ENCODE measurements at regions not wholly inside any gene's neighbourhood (a gene's known extent, or its start where the extent isn't known, plus 50 kb on each side); places are given as distances from the start of the nearest gene placed in this dataset.

DNA sequence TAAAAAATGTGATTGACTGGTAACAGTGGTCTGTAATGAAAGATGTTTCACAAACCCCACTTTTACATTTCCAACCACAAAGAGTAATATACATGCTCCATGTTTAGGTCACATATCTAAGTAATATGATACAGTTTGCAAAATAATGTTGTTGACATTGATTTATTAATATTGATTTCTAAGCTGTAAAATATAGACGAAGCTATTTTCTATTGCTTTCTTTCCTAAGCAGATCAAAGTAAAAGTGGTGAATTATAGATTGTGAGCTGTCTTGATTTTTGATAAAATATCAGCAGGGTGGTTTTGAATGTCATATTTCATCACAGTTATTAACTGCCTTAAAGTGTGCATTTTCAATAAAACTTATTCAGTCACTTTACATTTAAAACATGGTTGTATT lies 2292.8 kb downstream of the PCDH9 start:
- no TSS peak for BruUV-seq (replicated peaks)
- Histone ChIP-seq H3K9me3 (replicated peaks; ENCODE audit: control insufficient read depth, insufficient read depth, low read length) (no peaks in the 10 kb centered on the region), H2AFZ (ENCODE audit: control insufficient read depth, low read depth, low read length) (no peak overlapping the region), H3K4me2 (ENCODE audit: control insufficient read depth, insufficient read depth) (no peak overlapping the region), H3K27ac (ENCODE audit: control insufficient read depth, insufficient read depth) (no peak overlapping the region), H4K20me1 (ENCODE audit: control insufficient read depth, insufficient read depth) (no peaks in the 10 kb centered on the region), H3K9ac (ENCODE audit: control insufficient read depth, insufficient read depth, low read length) (no peak overlapping the region), H3K79me2 (ENCODE audit: control insufficient read depth, insufficient read depth, low read length) (no peaks in the 10 kb centered on the region), H3K27me3 (replicated peaks in 1 of 2; ENCODE audit: control insufficient read depth in 2 of 2, insufficient read depth in 2 of 2, low read length in 1 of 2) (no peaks in the 10 kb centered on the region), H3K36me3 (ENCODE audit: control insufficient read depth in 2 of 2, insufficient read depth in 2 of 2, low read length in 1 of 2) (no peaks in the 10 kb centered on the region), H3K4me1 (ENCODE audit: control insufficient read depth, insufficient read depth, low read length) (no peaks in the 10 kb centered on the region), H3K4me3 (no peak overlapping the region)
- RAD21 ChIA-PET (ENCODE audit: unreplicated experiment) = interaction anchor here (1.0 to 1.6 kb wide), 2 partner anchors 16 to 217 kb away, joined by 3 to 6 read pairs; no protein-coding TSS in a partner anchor
- SMC1A ChIA-PET (ENCODE audit: uncharacterized antibody, unreplicated experiment) = interaction anchor here (0.7 to 2.6 kb wide), 4 partner anchors 8 to 223 kb away, joined by 3 to 11 read pairs (median 5); no protein-coding TSS in a partner anchor
- DNase-seq (ENCODE audit: low read depth, low spot score) (no peak), FAIRE-seq (no peak), ATAC-seq (no peak)
- 82% methylated on average over 1 of the region's 1 CpG for WGBS (ENCODE audit: insufficient coverage, insufficient replicate concordance, low lambda C conversion rate, missing lambda C conversion rate)
- in situ Hi-C loops (cut with MboI) = no loop called here
- POLR2A ChIA-PET = no interaction called here
- TF ChIP-seq JUNB (IDR thresholded peaks at IDR 0.05) = no peak
- TF ChIP-seq, protein P1, sequence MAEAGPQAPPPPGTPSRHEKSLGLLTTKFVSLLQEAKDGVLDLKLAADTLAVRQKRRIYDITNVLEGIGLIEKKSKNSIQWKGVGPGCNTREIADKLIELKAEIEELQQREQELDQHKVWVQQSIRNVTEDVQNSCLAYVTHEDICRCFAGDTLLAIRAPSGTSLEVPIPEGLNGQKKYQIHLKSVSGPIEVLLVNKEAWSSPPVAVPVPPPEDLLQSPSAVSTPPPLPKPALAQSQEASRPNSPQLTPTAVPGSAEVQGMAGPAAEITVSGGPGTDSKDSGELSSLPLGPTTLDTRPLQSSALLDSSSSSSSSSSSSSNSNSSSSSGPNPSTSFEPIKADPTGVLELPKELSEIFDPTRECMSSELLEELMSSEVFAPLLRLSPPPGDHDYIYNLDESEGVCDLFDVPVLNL (IDR thresholded peaks at IDR 0.05; ENCODE audit: low read depth, low read length) = no peak
- CTCF ChIA-PET = no interaction called here
- intact Hi-C loops (cut with micrococcal nuclease; ENCODE audit: unreplicated experiment) = loop anchor here (5.0 kb wide), 1 partner anchor 55 kb away; no protein-coding TSS in a partner anchor

DNA sequence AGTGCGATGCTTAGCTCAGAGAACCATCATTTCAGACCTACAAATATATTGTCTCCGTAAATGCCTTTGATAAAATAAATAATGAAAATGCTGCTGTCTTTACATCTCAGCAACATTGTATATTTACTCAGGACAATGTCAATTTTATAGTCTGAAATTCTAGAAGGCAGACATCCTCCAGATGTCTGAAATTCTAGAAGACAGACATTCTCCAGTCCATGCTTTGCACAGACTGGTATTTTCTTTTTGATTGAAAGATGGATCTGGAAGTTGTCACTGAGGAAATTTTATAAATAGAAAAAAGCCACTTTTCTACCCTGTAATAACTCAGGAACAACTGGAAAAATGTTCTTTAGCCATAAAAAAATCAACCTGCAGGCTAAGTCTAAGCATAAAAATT lies 2293.3 kb downstream of the PCDH9 start:
- FAIRE-seq = no peak
- H4K20me1 ChIP-seq (ENCODE audit: control insufficient read depth, insufficient read depth) = no peaks in the 10 kb centered on the region
- H3K4me3 ChIP-seq = no peak overlapping the region
- H2AFZ ChIP-seq (ENCODE audit: control insufficient read depth, low read depth, low read length) = no peak overlapping the region
- no peaks in the 10 kb centered on the region for H3K79me2 ChIP-seq (ENCODE audit: control insufficient read depth, insufficient read depth, low read length)
- in situ Hi-C loops (cut with MboI) = no loop called here
- H3K27ac ChIP-seq (ENCODE audit: control insufficient read depth, insufficient read depth) = no peak overlapping the region
- H3K9ac ChIP-seq (ENCODE audit: control insufficient read depth, insufficient read depth, low read length) = no peak overlapping the region
- BruUV-seq (replicated peaks) = no TSS peak
- ChIA-PET RAD21 (ENCODE audit: unreplicated experiment) (no interaction called here), SMC1A (ENCODE audit: uncharacterized antibody, unreplicated experiment) (interaction anchor here (1.1 to 1.6 kb wide), 2 partner anchors 13 to 27 kb away, joined by 3 to 5 read pairs; no protein-coding TSS in a partner anchor), POLR2A (no interaction called here), CTCF (no interaction called here)
- H3K4me2 ChIP-seq (ENCODE audit: control insufficient read depth, insufficient read depth) = no peak overlapping the region
- H3K27me3 ChIP-seq (replicated peaks in 1 of 2; ENCODE audit: control insufficient read depth in 2 of 2, insufficient read depth in 2 of 2, low read length in 1 of 2) = no peaks in the 10 kb centered on the region
- no peaks in the 10 kb centered on the region for H3K4me1 ChIP-seq (ENCODE audit: control insufficient read depth, insufficient read depth, low read length)
- ATAC-seq = no peak
- intact Hi-C loops (cut with micrococcal nuclease; ENCODE audit: unreplicated experiment) = loop anchor here (5.0 kb wide), 1 partner anchor 55 kb away; no protein-coding TSS in a partner anchor
- TF ChIP-seq, protein P2, sequence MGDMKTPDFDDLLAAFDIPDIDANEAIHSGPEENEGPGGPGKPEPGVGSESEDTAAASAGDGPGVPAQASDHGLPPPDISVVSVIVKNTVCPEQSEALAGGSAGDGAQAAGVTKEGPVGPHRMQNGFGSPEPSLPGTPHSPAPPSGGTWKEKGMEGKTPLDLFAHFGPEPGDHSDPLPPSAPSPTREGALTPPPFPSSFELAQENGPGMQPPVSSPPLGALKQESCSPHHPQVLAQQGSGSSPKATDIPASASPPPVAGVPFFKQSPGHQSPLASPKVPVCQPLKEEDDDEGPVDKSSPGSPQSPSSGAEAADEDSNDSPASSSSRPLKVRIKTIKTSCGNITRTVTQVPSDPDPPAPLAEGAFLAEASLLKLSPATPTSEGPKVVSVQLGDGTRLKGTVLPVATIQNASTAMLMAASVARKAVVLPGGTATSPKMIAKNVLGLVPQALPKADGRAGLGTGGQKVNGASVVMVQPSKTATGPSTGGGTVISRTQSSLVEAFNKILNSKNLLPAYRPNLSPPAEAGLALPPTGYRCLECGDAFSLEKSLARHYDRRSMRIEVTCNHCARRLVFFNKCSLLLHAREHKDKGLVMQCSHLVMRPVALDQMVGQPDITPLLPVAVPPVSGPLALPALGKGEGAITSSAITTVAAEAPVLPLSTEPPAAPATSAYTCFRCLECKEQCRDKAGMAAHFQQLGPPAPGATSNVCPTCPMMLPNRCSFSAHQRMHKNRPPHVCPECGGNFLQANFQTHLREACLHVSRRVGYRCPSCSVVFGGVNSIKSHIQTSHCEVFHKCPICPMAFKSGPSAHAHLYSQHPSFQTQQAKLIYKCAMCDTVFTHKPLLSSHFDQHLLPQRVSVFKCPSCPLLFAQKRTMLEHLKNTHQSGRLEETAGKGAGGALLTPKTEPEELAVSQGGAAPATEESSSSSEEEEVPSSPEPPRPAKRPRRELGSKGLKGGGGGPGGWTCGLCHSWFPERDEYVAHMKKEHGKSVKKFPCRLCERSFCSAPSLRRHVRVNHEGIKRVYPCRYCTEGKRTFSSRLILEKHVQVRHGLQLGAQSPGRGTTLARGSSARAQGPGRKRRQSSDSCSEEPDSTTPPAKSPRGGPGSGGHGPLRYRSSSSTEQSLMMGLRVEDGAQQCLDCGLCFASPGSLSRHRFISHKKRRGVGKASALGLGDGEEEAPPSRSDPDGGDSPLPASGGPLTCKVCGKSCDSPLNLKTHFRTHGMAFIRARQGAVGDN (IDR thresholded peaks at IDR 0.05) = no peak
- TF ChIP-seq CEBPB (IDR thresholded peaks at IDR 0.05; ENCODE audit: borderline replicate concordance in 1 of 2, low read depth in 2 of 2, low read length in 2 of 2) = no peak
- no peak for DNase-seq (ENCODE audit: low read depth, low spot score)
- H3K36me3 ChIP-seq (ENCODE audit: control insufficient read depth in 2 of 2, insufficient read depth in 2 of 2, low read length in 1 of 2) = no peaks in the 10 kb centered on the region
- WGBS (ENCODE audit: insufficient coverage, insufficient replicate concordance, low lambda C conversion rate, missing lambda C conversion rate) = 0% methylated on average over 2 of the region's 2 CpGs
- H3K9me3 ChIP-seq (replicated peaks; ENCODE audit: control insufficient read depth, insufficient read depth, low read length) = no peaks in the 10 kb centered on the region
